ENCODE measurements at regions not wholly inside any gene's neighbourhood (a gene's known extent, or its start where the extent isn't known, plus 50 kb on each side); places are given as distances from the start of the nearest gene placed in this dataset.
A peak's percentile ranks its signal among the peaks of the same experiment; 100 is the strongest.
"Not testable (repeated sequence)": the region's sequence is repeated elsewhere in the genome, so short reads cannot be mapped to it uniquely, and the experiment has no call there.

- no peaks in the 10 kb centered on the region for H3K36me3 Mint-ChIP-seq
- 100% methylated on average over 1 of the region's 2 CpGs for whole genome bisulfite sequencing (ENCODE audit: insufficient coverage)
- no peak overlapping the region for H3K27ac Mint-ChIP-seq
- Histone ChIP-seq H2AFZ (ENCODE audit: insufficient read depth, low read depth, low read length, poor library complexity, severe bottlenecking) (no peak overlapping the region), H3K27me3 (ENCODE audit: control insufficient read depth in 2 of 2, insufficient read depth in 2 of 2, low read length in 2 of 2) (no peaks in the 10 kb centered on the region), H3K9ac (ENCODE audit: insufficient read depth, low read length, poor library complexity, severe bottlenecking) (no peak overlapping the region), H3K4me2 (replicated peaks; ENCODE audit: extremely low read depth, low read length, poor library complexity, severe bottlenecking) (no peak overlapping the region), H3K4me3 (replicated peaks in 1 of 3; ENCODE audit: low read depth in 2 of 3, low read length in 3 of 3) (no peak overlapping the region), H3K79me2 (ENCODE audit: insufficient read depth, low read length) (no peaks in the 10 kb centered on the region), H4K20me1 (ENCODE audit: insufficient read depth, low read length) (no peaks in the 10 kb centered on the region), H3K27ac (ENCODE audit: low read depth in 1 of 2, low read length in 2 of 2) (no peak overlapping the region), H3K9me3 (replicated peaks in 1 of 2; ENCODE audit: control insufficient read depth in 1 of 2, insufficient read depth in 1 of 2, low read length in 2 of 2) (no peaks in the 10 kb centered on the region), H3K36me3 (replicated peaks in 1 of 2; ENCODE audit: control insufficient read depth in 1 of 2, insufficient read depth in 2 of 2, low read length in 2 of 2) (no peaks in the 10 kb centered on the region), H3K4me1 (ENCODE audit: control insufficient read depth in 1 of 2, insufficient read depth in 2 of 2, low read length in 2 of 2) (peaks cover 7 to 10% of the 10 kb centered on the region in 2 donors)
- no peak for TF ChIP-seq CTCF (IDR thresholded peaks at IDR 0.05)
- intact Hi-C loops (cut with micrococcal nuclease) = no loop called here
- H3K9me3 Mint-ChIP-seq = peaks cover 0 to 3% (median 0%) of the 10 kb centered on the region in 7 donors
- peaks cover 15% of the 10 kb centered on the region for H3K4me1 Mint-ChIP-seq
- H3K27me3 Mint-ChIP-seq (ENCODE audit: low read depth in 3 of 3) = peaks cover 0 to 5% (median 2%) of the 10 kb centered on the region in 3 donors
- no peak overlapping the region for H3K4me3 Mint-ChIP-seq
- no peak for DNase-seq
Measured at GRCh38 chr2:20499387-20499786, 52.5 kb downstream of the RHOB start.

GRCh38 chr2:20501974-20502373 lies 55.1 kb downstream of the RHOB start:
- peak; percentile 48 to 83 (median 50) for DNase-seq
- Mint-ChIP-seq H3K9me3 (peaks cover 0 to 3% (median 0%) of the 10 kb centered on the region in 7 donors), H3K36me3 (no peaks in the 10 kb centered on the region), H3K4me1 (peaks cover 6% of the 10 kb centered on the region), H3K27ac (peak overlapping the region in 2 of 7 donors; percentile 31 to 66), H3K27me3 (ENCODE audit: low read depth in 3 of 3) (peaks cover 0 to 7% (median 2%) of the 10 kb centered on the region in 3 donors), H3K4me3 (no peak overlapping the region)
- no peak overlapping the region for H3K4me2 ChIP-seq (replicated peaks; ENCODE audit: extremely low read depth, low read length, poor library complexity, severe bottlenecking)
- H3K4me1 ChIP-seq (ENCODE audit: control insufficient read depth in 1 of 2, insufficient read depth in 2 of 2, low read length in 2 of 2) = no peaks in the 10 kb centered on the region
- no peaks in the 10 kb centered on the region for H3K9me3 ChIP-seq (replicated peaks in 1 of 2; ENCODE audit: control insufficient read depth in 1 of 2, insufficient read depth in 1 of 2, low read length in 2 of 2)
- no peak overlapping the region for H3K9ac ChIP-seq (ENCODE audit: insufficient read depth, low read length, poor library complexity, severe bottlenecking)
- TF ChIP-seq CTCF (IDR thresholded peaks at IDR 0.05) = no peak
- intact Hi-C loops (cut with micrococcal nuclease) = no loop called here
- H3K4me3 ChIP-seq (replicated peaks in 1 of 3; ENCODE audit: low read depth in 2 of 3, low read length in 3 of 3) = no peak overlapping the region
- H4K20me1 ChIP-seq (ENCODE audit: insufficient read depth, low read length) = no peaks in the 10 kb centered on the region
- H3K27me3 ChIP-seq (ENCODE audit: control insufficient read depth in 2 of 2, insufficient read depth in 2 of 2, low read length in 2 of 2) = no peaks in the 10 kb centered on the region
- no peak overlapping the region for H3K27ac ChIP-seq (ENCODE audit: low read depth in 1 of 2, low read length in 2 of 2)
- WGBS (ENCODE audit: insufficient coverage) = no CpG with 5 or more reads among the region's 4 CpGs
- no peaks in the 10 kb centered on the region for H3K36me3 ChIP-seq (replicated peaks in 1 of 2; ENCODE audit: control insufficient read depth in 1 of 2, insufficient read depth in 2 of 2, low read length in 2 of 2)
- H3K79me2 ChIP-seq (ENCODE audit: insufficient read depth, low read length) = no peaks in the 10 kb centered on the region
- H2AFZ ChIP-seq (ENCODE audit: insufficient read depth, low read depth, low read length, poor library complexity, severe bottlenecking) = no peak overlapping the region

DNA sequence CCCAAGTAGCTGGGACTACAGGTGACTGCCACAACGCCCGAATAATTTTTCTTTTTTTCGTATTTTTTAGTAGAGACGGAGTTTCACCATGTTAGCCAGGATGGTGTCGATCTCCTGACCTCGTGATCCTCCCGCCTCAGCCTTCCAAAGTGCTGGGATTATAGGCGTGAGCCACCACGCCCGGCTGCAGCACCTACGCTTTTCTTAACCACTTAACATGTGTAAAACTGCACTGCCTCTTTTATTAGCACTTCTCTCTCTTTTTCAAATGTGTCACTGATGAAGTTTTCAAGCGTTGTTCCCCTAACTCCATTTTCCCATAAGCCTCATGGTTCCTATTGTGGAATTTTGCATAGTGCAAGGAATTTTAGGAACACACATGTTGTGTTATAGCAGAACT lies 55.6 kb downstream of the RHOB start:
- H2AFZ ChIP-seq (ENCODE audit: insufficient read depth, low read depth, low read length, poor library complexity, severe bottlenecking); H3K27me3 ChIP-seq (ENCODE audit: control insufficient read depth in 2 of 2, insufficient read depth in 2 of 2, low read length in 2 of 2); intact Hi-C loops (cut with micrococcal nuclease); DNase-seq; H3K79me2 ChIP-seq (ENCODE audit: insufficient read depth, low read length); H4K20me1 ChIP-seq (ENCODE audit: insufficient read depth, low read length); H3K4me1 ChIP-seq (ENCODE audit: control insufficient read depth in 1 of 2, insufficient read depth in 2 of 2, low read length in 2 of 2); H3K4me2 ChIP-seq (replicated peaks; ENCODE audit: extremely low read depth, low read length, poor library complexity, severe bottlenecking); H3K27ac ChIP-seq (ENCODE audit: low read depth in 1 of 2, low read length in 2 of 2); H3K9me3 ChIP-seq (replicated peaks in 1 of 2; ENCODE audit: control insufficient read depth in 1 of 2, insufficient read depth in 1 of 2, low read length in 2 of 2); H3K27me3 Mint-ChIP-seq (ENCODE audit: low read depth in 3 of 3); H3K9ac ChIP-seq (ENCODE audit: insufficient read depth, low read length, poor library complexity, severe bottlenecking); H3K4me3 ChIP-seq (replicated peaks in 1 of 3; ENCODE audit: low read depth in 2 of 3, low read length in 3 of 3); H3K4me1 Mint-ChIP-seq; H3K9me3 Mint-ChIP-seq; H3K36me3 Mint-ChIP-seq; H3K36me3 ChIP-seq (replicated peaks in 1 of 2; ENCODE audit: control insufficient read depth in 1 of 2, insufficient read depth in 2 of 2, low read length in 2 of 2): not testable (repeated sequence)
- Mint-ChIP-seq H3K4me3 (peak overlapping the region in 1 of 2 donors; percentile 3), H3K27ac (peak overlapping the region in 3 of 7 donors; percentile 27 to 68 (median 62))
- 91% methylated on average over 8 of the region's 12 CpGs for WGBS (ENCODE audit: insufficient coverage)
